MCF 10A (cell line): ENCODE measurements at regions not wholly inside any gene's neighbourhood (a gene's known extent, or its start where the extent isn't known, plus 50 kb on each side); places are given as distances from the start of the nearest gene placed in this dataset.

ENCODE experiments used
- BruUV-seq: library from RNA; stranded (reverse); fragments of 400-500 nt; replicated peaks from 2 replicates; lab custom pipeline; 2021; lab: Mats Ljungman, UMichigan
- CTCF ChIA-PET: fragments of 300-600 bp; sonication (Branson Sonifier 250); formaldehyde crosslinking; extraction: SDS; loops from one replicate; lab custom pipeline; 2021; ENCODE audit warnings: antibody characterized with exemption, inconsistent platforms; lab: Yijun Ruan, JAX
- POLR2A ChIA-PET: fragments of 300-600, 350-650 bp; sonication (Branson Sonifier 250); formaldehyde crosslinking; extraction: SDS; loops from one replicate; lab custom pipeline; 2020; ENCODE audit warnings: antibody characterized with exemption, inconsistent platforms; lab: Yijun Ruan, JAX
- DNase-seq: peaks from one replicate; pipeline ENCODE4 v3.0.0-alpha.2; 2018; ENCODE audit not compliant: unreplicated experiment
- H3K27ac Mint-ChIP-seq: one replicate; pipeline ENCODE4 v1.8.0; 2022; ENCODE audit warnings: mild to moderate bottlenecking, low read depth, mixed read lengths; ENCODE audit not compliant: unreplicated experiment
- H3K27me3 Mint-ChIP-seq: one replicate; pipeline ENCODE4 v1.8.0; 2022; ENCODE audit warnings: mixed read lengths; ENCODE audit not compliant: insufficient read depth, unreplicated experiment
- H3K36me3 Mint-ChIP-seq: one replicate; pipeline ENCODE4 v1.8.0; 2022; ENCODE audit warnings: mild to moderate bottlenecking, moderate library complexity, mixed read lengths; ENCODE audit not compliant: insufficient read depth, unreplicated experiment
- H3K4me1 Mint-ChIP-seq: one replicate; pipeline ENCODE4 v1.8.0; 2022; ENCODE audit warnings: mixed read lengths; ENCODE audit not compliant: insufficient read depth, unreplicated experiment
- H3K4me3 Mint-ChIP-seq: one replicate; pipeline ENCODE4 v1.8.0; 2022; ENCODE audit warnings: mild to moderate bottlenecking, moderate library complexity, mixed read lengths; ENCODE audit not compliant: unreplicated experiment
- H3K9me3 Mint-ChIP-seq: one replicate; pipeline ENCODE4 v1.8.0; 2022; ENCODE audit warnings: mixed read lengths; ENCODE audit not compliant: unreplicated experiment
- CTCF ChIP-seq: fragments of 200-600 bp; IDR thresholded peaks from one replicate; pipeline ENCODE4 v1.8.0; 2022; ENCODE audit warnings: antibody characterized with exemption, mild to moderate bottlenecking; ENCODE audit not compliant: unreplicated experiment
- intact Hi-C: fragments of 100-400 bp; cut with micrococcal nuclease; formaldehyde crosslinking; loops from 2 replicates; pipeline ENCODE4 v1.14.1; 2022

- ChIA-PET CTCF (interaction anchor here (0.6 to 3.2 kb wide), 27 partner anchors 9 to 405 kb away, joined by 3 to 34 read pairs (median 5); no protein-coding TSS in a partner anchor), POLR2A (interaction anchor here (0.7 to 2.5 kb wide), 20 partner anchors 10 to 428 kb away, joined by 3 to 11 read pairs (median 4); partner anchors contain the start of gene TTC1)
- TF ChIP-seq CTCF, result no peak
- peak; percentile 100 for DNase-seq
- Mint-ChIP-seq H3K4me3 (no peak overlapping the region), H3K9me3 (no peaks in the 10 kb centered on the region), H3K36me3 (no peaks in the 10 kb centered on the region), H3K27ac (peak overlapping the region; percentile 91), H3K4me1 (peaks cover 29% of the 10 kb centered on the region), H3K27me3 (no peaks in the 10 kb centered on the region)
- no TSS peak for BruUV-seq
- intact Hi-C loops, result loop anchor here (1.0 to 5.0 kb wide), 8 partner anchors 65 to 406 kb away; no protein-coding TSS in a partner anchor
Measured at GRCh38 chr5:159581502-159582249, 251.4 kb upstream of the IL12B start.

GRCh38 chr5:159582756-159583541 is 252.7 kb upstream of the IL12B start:
- H3K9me3 Mint-ChIP-seq, result no peaks in the 10 kb centered on the region
- H3K27me3 Mint-ChIP-seq, result no peaks in the 10 kb centered on the region
- H3K27ac Mint-ChIP-seq, result peak overlapping the region; percentile 91
- no peaks in the 10 kb centered on the region for H3K36me3 Mint-ChIP-seq
- intact Hi-C loops, result loop anchor here (1.0 to 5.0 kb wide), 6 partner anchors 67 to 330 kb away; no protein-coding TSS in a partner anchor
- peak; percentile 75 for DNase-seq
- no TSS peak for BruUV-seq
- TF ChIP-seq CTCF, result no peak
- H3K4me3 Mint-ChIP-seq, result peak overlapping the region; percentile 5
- ChIA-PET CTCF (interaction anchor here (0.6 to 3.2 kb wide), 14 partner anchors 10 to 404 kb away, joined by 3 to 34 read pairs (median 4); no protein-coding TSS in a partner anchor), POLR2A (interaction anchor here (0.6 to 1.8 kb wide), 9 partner anchors 10 to 426 kb away, joined by 3 to 6 read pairs (median 3); partner anchors contain the start of gene TTC1)
- peaks cover 29% of the 10 kb centered on the region for H3K4me1 Mint-ChIP-seq

DNA sequence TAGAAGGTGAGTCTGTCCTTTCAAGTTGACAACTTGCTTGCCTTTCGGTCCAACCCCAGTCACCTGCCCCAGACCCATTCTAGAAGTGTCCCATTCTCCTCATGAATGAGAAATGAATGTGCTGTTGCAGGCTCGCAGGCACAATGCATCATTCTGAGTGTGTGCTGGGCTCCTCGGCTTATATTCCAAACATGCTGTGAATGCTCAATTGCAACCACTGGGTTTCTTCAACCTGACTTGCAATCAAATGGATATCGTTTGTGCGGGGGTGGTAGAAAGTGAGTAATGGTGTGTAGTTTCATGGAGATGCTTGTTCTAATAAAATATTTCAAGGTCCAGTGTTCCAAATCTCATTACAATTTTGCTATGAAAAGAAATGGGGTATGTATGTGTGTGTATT is 256.6 kb upstream of the IL12B start:
- no peak for DNase-seq
- no peaks in the 10 kb centered on the region for H3K36me3 Mint-ChIP-seq
- CTCF ChIA-PET, result interaction anchor here (2.5 kb wide), 1 partner anchor 142 kb away, joined by 5 read pairs; no protein-coding TSS in a partner anchor

More for the DNA sequence above, 256.6 kb upstream of the IL12B start:
- POLR2A ChIA-PET, result interaction anchor here (0.7 kb wide), 1 partner anchor 297 kb away, joined by 3 read pairs; no protein-coding TSS in a partner anchor
- Mint-ChIP-seq H3K9me3 (no peaks in the 10 kb centered on the region), H3K27ac (no peak overlapping the region), H3K27me3 (no peaks in the 10 kb centered on the region), H3K4me1 (peaks cover 23% of the 10 kb centered on the region), H3K4me3 (no peak overlapping the region)
- intact Hi-C loops, result no loop called here
- TF ChIP-seq CTCF, result no peak
- no TSS peak for BruUV-seq
